HL-60 (cell line): ENCODE measurements at regions not wholly inside any gene's neighbourhood (a gene's known extent, or its start where the extent isn't known, plus 50 kb on each side); places are given as distances from the start of the nearest gene placed in this dataset.

Experiments
- GABPA ChIP-seq: IDR thresholded peaks from 2 replicates; pipeline ENCODE4 v1.6.1; 2012; ENCODE audit warnings: low read depth
- POLR2AphosphoS5 ChIP-seq: IDR thresholded peaks from 2 replicates; pipeline ENCODE4 v1.6.1; 2012; ENCODE audit warnings: low read depth
- REST ChIP-seq: IDR thresholded peaks from 2 replicates; pipeline ENCODE4 v1.6.1; 2012; ENCODE audit warnings: low read depth; ENCODE audit not compliant: insufficient replicate concordance
- SPI1 ChIP-seq: IDR thresholded peaks from 2 replicates; pipeline ENCODE4 v1.6.1; 2012; ENCODE audit warnings: low read depth, mild to moderate bottlenecking, borderline replicate concordance
- TF ChIP-seq, protein P1 (sequence below): IDR thresholded peaks from one replicate; pipeline ENCODE4 v1.5.1; 2011; ENCODE audit warnings: low read length, control low read depth, inconsistent platforms; ENCODE audit not compliant: insufficient read depth

DNA sequence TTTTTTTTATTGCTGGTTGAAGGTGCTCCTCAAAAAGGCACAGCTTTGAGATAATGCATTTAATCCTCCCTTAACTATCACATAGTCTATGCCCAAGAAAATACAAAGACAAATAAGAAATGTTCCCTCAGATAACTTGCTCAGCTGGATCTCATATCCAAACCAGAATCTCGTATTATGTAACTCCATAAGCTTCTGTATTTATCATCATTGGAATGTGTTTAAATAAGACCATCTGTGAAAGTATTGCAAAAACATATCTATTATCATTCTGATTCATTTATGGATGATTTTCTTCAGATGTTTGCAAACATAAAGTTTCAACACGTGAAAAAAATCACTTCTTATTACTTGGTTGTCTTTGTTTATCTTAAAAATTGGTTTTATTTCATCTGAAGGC is 190.9 kb downstream of the IRS2 start:
- TF ChIP-seq, protein P1, sequence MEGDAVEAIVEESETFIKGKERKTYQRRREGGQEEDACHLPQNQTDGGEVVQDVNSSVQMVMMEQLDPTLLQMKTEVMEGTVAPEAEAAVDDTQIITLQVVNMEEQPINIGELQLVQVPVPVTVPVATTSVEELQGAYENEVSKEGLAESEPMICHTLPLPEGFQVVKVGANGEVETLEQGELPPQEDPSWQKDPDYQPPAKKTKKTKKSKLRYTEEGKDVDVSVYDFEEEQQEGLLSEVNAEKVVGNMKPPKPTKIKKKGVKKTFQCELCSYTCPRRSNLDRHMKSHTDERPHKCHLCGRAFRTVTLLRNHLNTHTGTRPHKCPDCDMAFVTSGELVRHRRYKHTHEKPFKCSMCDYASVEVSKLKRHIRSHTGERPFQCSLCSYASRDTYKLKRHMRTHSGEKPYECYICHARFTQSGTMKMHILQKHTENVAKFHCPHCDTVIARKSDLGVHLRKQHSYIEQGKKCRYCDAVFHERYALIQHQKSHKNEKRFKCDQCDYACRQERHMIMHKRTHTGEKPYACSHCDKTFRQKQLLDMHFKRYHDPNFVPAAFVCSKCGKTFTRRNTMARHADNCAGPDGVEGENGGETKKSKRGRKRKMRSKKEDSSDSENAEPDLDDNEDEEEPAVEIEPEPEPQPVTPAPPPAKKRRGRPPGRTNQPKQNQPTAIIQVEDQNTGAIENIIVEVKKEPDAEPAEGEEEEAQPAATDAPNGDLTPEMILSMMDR = no peak
- TF ChIP-seq POLR2AphosphoS5 (no peak), GABPA (no peak), REST (no peak), SPI1 (no peak)
